HepG2 (cell line): ENCODE measurements at regions not wholly inside any gene's neighbourhood (a gene's known extent, or its start where the extent isn't known, plus 50 kb on each side); places are given as distances from the start of the nearest gene placed in this dataset.

Source experiments
- ATAC-seq: fragments of 200-7000 bp; cut with Tn5 transposase; 3 replicates; pipeline ENCODE4 v1.9.1; 2020; ENCODE audit warnings: mild to moderate bottlenecking, moderate library complexity
- BruUV-seq: library from RNA; stranded (reverse); fragments of 400-500 nt; replicated peaks from 2 replicates; lab custom pipeline; 2021; lab: Mats Ljungman, UMichigan
- CTCF ChIA-PET: fragments of 300-600 bp; formaldehyde crosslinking; extraction: SDS; loops from one replicate; lab custom pipeline; 2021; ENCODE audit warnings: low total read pairs, inconsistent platforms, low intra/inter-chr PET ratio; lab: Yijun Ruan, JAX
- POLR2A ChIA-PET: fragments of 350-600 bp; sonication (Branson Sonifier 250); formaldehyde crosslinking; loops from one replicate; lab custom pipeline; 2020; ENCODE audit warnings: antibody characterized with exemption, inconsistent platforms; lab: Yijun Ruan, JAX
- DNase-seq: peaks from one replicate; pipeline ENCODE4 v3.0.0-alpha.2; 2015; ENCODE audit warnings: low spot score
- FAIRE-seq: peaks from 3 replicates; lab custom pipeline; 2011; peaks lifted over from hg19 to GRCh38; lab: Jason Lieb, UNC
- H2AFZ ChIP-seq: one replicate; pipeline ENCODE4 v1.6.1; 2011; ENCODE audit warnings: low read length, inconsistent platforms
- H3K27ac ChIP-seq: fragments of 300-600 bp; 3 replicates; pipeline ENCODE4 v1.8.0; 2011; ENCODE audit warnings: mixed run types, mild to moderate bottlenecking, mixed read lengths, low read length, inconsistent platforms; ENCODE audit not compliant: insufficient read depth; ENCODE audit errors: extremely low read length
- H3K27me3 ChIP-seq, 2 experiments: fragments of 200-600 bp in 1 of 2; 2 replicates in 1 of 2; 3 replicates in 1 of 2; pipeline versions ENCODE4 v1.6.0 to v1.8.0; 2011; ENCODE audit warnings: low read length in 2 of 2, mild to moderate bottlenecking in 2 of 2, moderate library complexity in 2 of 2, inconsistent platforms in 1 of 2; ENCODE audit not compliant: insufficient read depth in 2 of 2, control insufficient read depth in 1 of 2
- H3K36me3 ChIP-seq, 2 experiments: fragments of 200-600 bp in 1 of 2; replicated peaks in 1 of 2; 2 replicates in 1 of 2; 3 replicates in 1 of 2; pipeline versions ENCODE4 v1.5.1 to v1.8.0; 2011; ENCODE audit warnings: low read length in 2 of 2, inconsistent platforms in 1 of 2; ENCODE audit not compliant: insufficient read depth in 2 of 2, control insufficient read depth in 1 of 2
- H3K4me1 ChIP-seq: 2 replicates; pipeline ENCODE4 v1.5.1; 2012; ENCODE audit warnings: low read length, inconsistent platforms; ENCODE audit not compliant: insufficient read depth
- H3K4me2 ChIP-seq: 2 replicates; pipeline ENCODE4 v1.6.0; 2011; ENCODE audit warnings: low read depth, low read length, inconsistent platforms
- H3K4me3 ChIP-seq, 3 experiments: fragments of 200-600 bp in 1 of 3; sonication (generic), shearing (Covaris generic) in 1 of 3; replicated peaks in 1 of 3; 2 replicates each; pipeline ENCODE4 v1.5.1; 2011 to 2016; ENCODE audit warnings: low read length in 3 of 3, inconsistent platforms in 2 of 3, low read depth in 2 of 3, mild to moderate bottlenecking in 2 of 3, control low read depth in 1 of 3, mixed read lengths in 1 of 3; ENCODE audit not compliant: insufficient read depth in 1 of 3
- H3K79me2 ChIP-seq: one replicate; pipeline ENCODE4 v1.6.1; 2011; ENCODE audit warnings: low read length, inconsistent platforms; ENCODE audit not compliant: insufficient read depth
- H3K9ac ChIP-seq: 2 replicates; pipeline ENCODE4 v1.6.0; 2011; ENCODE audit warnings: mild to moderate bottlenecking, low read depth, low read length, inconsistent platforms; ENCODE audit not compliant: insufficient read depth
- H3K9me3 ChIP-seq: 2 replicates; pipeline ENCODE4 v1.5.1; 2012; ENCODE audit warnings: mild to moderate bottlenecking, low read length
- H4K20me1 ChIP-seq: 2 replicates; pipeline ENCODE4 v1.6.0; 2011; ENCODE audit warnings: inconsistent platforms, mild to moderate bottlenecking, low read length, moderate library complexity; ENCODE audit not compliant: insufficient read depth
- HNRNPK ChIP-seq: fragments of 200-400 bp; formaldehyde crosslinking; IDR thresholded peaks from 2 replicates; pipeline ENCODE4 v1.6.1; 2018; ENCODE audit warnings: low read length, low read depth, moderate library complexity, mild to moderate bottlenecking; ENCODE audit not compliant: poor library complexity, severe bottlenecking
- MYC ChIP-seq: sonication (generic); formaldehyde crosslinking; IDR thresholded peaks from 2 replicates; pipeline ENCODE4 v1.9.0; 2021; ENCODE audit warnings: missing genetic modification reagents, borderline replicate concordance
- NFKBIZ ChIP-seq: IDR thresholded peaks from 2 replicates; pipeline ENCODE4 v1.6.1; 2018; ENCODE audit warnings: missing genetic modification reagents, missing compliant biosample characterization
- RBM39 ChIP-seq: fragments of 200-400 bp; formaldehyde crosslinking; IDR thresholded peaks from one replicate; pipeline ENCODE4 v1.6.1; 2018; ENCODE audit warnings: antibody characterized with exemption, mild to moderate bottlenecking, low read depth, low read length; ENCODE audit not compliant: poor library complexity, severe bottlenecking
- WGBS: methylation state at CpG from one replicate; pipeline ENCODE4 v1.1.6; 2017; ENCODE audit warnings: low lambda C conversion rate; 5-methylcytosine and 5-hydroxymethylcytosine counted together
- in situ Hi-C: cut with HindIII; loops from 2 replicates; pipeline ENCODE4 v1.10.0; 2017; ENCODE audit warnings: low pct_unique_long_range_greater_than_20kb; ENCODE audit not compliant: extremely low pct_ligation_motif_present
- intact Hi-C: fragments of 100-400 bp; cut with micrococcal nuclease; formaldehyde crosslinking; loops from one replicate; pipeline ENCODE4 v1.10.0; 2022; ENCODE audit not compliant: unreplicated experiment
- TF ChIP-seq, protein P1 (sequence below): sonication (generic); formaldehyde crosslinking; IDR thresholded peaks from 2 replicates; pipeline ENCODE4 v1.4.0; 2020; ENCODE audit warnings: missing genetic modification reagents
- TF ChIP-seq, protein P2 (sequence below): IDR thresholded peaks from 2 replicates; pipeline ENCODE4 v1.6.1; 2016; ENCODE audit warnings: control low read depth

DNA sequence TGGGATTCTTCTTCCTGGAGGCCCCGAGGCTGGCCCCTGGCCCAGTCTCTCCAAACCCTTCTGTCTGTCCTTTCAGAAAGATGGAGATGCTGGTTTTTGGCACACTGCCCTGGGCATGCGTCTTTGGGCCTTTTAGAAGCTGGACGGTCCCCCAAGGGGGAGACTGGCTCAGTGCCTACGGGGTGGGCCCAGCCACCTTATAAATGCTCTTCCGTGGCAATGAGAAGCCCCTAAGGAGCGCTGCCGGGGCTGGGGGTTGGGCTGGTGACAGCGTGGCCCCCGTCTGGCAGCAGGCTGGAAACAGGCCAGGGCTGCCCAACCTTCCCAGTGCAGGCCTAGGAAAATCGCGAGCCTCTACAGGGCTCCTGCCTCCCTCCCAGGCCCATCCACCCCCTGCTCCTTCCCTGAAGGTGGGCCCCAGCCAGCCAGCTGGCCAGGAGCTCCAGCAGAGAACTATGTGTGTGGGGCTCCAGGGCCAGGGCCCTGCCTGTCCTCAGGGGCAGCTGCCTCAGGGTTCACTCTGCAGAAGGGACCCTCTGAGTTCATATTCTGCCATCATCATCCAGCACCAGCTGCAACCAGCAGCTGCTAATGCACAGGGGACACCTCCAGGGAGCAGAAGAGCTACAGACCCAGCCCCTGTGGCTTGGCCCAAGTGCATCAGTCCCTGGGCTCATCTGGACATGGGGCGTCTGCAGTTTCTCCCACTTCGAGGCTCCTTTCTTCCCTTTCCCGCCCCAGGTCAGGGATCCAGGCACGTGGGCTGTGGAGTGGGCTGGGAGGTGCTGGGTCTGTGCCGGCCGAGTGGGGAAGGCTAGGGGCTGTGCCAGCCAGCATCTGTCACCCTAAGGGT, 107.6 kb upstream of the OTOS start:
- BruUV-seq, result no TSS peak
- no peaks in the 10 kb centered on the region for H3K79me2 ChIP-seq
- ChIA-PET CTCF (no interaction called here), POLR2A (no interaction called here)
- intact Hi-C loops, result no loop called here
- H3K27ac ChIP-seq, result no peak overlapping the region
- H3K27me3 ChIP-seq, result peaks cover 0 to 13% of the 10 kb centered on the region in 2 experiments; a peak in 1 of 5 replicates
- whole genome bisulfite sequencing, result 79% methylated on average over 11 of the region's 17 CpGs
- H3K4me2 ChIP-seq, result no peak overlapping the region
- TF ChIP-seq NFKBIZ, result no peak
- no peak for TF ChIP-seq HNRNPK
- TF ChIP-seq MYC (CRISPR knock-in tag), result no peak
- TF ChIP-seq RBM39, result no peak
- TF ChIP-seq, protein P1, sequence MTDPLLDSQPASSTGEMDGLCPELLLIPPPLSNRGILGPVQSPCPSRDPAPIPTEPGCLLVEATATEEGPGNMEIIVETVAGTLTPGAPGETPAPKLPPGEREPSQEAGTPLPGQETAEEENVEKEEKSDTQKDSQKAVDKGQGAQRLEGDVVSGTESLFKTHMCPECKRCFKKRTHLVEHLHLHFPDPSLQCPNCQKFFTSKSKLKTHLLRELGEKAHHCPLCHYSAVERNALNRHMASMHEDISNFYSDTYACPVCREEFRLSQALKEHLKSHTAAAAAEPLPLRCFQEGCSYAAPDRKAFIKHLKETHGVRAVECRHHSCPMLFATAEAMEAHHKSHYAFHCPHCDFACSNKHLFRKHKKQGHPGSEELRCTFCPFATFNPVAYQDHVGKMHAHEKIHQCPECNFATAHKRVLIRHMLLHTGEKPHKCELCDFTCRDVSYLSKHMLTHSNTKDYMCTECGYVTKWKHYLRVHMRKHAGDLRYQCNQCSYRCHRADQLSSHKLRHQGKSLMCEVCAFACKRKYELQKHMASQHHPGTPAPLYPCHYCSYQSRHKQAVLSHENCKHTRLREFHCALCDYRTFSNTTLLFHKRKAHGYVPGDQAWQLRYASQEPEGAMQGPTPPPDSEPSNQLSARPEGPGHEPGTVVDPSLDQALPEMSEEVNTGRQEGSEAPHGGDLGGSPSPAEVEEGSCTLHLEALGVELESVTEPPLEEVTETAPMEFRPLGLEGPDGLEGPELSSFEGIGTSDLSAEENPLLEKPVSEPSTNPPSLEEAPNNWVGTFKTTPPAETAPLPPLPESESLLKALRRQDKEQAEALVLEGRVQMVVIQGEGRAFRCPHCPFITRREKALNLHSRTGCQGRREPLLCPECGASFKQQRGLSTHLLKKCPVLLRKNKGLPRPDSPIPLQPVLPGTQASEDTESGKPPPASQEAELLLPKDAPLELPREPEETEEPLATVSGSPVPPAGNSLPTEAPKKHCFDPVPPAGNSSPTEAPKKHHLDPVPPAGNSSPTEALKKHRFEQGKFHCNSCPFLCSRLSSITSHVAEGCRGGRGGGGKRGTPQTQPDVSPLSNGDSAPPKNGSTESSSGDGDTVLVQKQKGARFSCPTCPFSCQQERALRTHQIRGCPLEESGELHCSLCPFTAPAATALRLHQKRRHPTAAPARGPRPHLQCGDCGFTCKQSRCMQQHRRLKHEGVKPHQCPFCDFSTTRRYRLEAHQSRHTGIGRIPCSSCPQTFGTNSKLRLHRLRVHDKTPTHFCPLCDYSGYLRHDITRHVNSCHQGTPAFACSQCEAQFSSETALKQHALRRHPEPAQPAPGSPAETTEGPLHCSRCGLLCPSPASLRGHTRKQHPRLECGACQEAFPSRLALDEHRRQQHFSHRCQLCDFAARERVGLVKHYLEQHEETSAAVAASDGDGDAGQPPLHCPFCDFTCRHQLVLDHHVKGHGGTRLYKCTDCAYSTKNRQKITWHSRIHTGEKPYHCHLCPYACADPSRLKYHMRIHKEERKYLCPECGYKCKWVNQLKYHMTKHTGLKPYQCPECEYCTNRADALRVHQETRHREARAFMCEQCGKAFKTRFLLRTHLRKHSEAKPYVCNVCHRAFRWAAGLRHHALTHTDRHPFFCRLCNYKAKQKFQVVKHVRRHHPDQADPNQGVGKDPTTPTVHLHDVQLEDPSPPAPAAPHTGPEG, result no peak
- TF ChIP-seq, protein P2, sequence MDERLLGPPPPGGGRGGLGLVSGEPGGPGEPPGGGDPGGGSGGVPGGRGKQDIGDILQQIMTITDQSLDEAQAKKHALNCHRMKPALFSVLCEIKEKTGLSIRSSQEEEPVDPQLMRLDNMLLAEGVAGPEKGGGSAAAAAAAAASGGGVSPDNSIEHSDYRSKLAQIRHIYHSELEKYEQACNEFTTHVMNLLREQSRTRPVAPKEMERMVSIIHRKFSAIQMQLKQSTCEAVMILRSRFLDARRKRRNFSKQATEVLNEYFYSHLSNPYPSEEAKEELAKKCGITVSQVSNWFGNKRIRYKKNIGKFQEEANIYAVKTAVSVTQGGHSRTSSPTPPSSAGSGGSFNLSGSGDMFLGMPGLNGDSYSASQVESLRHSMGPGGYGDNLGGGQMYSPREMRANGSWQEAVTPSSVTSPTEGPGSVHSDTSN, result no peak
- peaks cover 36% of the 10 kb centered on the region for H3K4me1 ChIP-seq
- ATAC-seq, result no peak
- H3K9ac ChIP-seq, result no peak overlapping the region
- no peaks in the 10 kb centered on the region for H3K9me3 ChIP-seq
- no peak overlapping the region for H3K4me3 ChIP-seq
- in situ Hi-C loops, result no loop called here
- H2AFZ ChIP-seq, result no peak overlapping the region
- no peaks in the 10 kb centered on the region for H3K36me3 ChIP-seq
- no peak for FAIRE-seq
- no peak for DNase-seq
- no peaks in the 10 kb centered on the region for H4K20me1 ChIP-seq
